Ovary (tissue), 7 donors: ENCODE measurements at regions not wholly inside any gene's neighbourhood (a gene's known extent, or its start where the extent isn't known, plus 50 kb on each side); places are given as distances from the start of the nearest gene placed in this dataset.

Source experiments
- DNase-seq, 5 donors: peaks; one replicate each; pipeline ENCODE4 v3.0.0-alpha.2; 2019 to 2020
- H3K27ac ChIP-seq, 2 donors: fragments of 200-600 bp; one replicate each; pipeline versions ENCODE4 v1.5.1 to v1.8.0; 2019 to 2022
- H3K27me3 ChIP-seq: fragments of 200-600 bp; one replicate; pipeline ENCODE4 v1.8.0; 2022
- H3K36me3 ChIP-seq: fragments of 200-600 bp; sonication (generic); one replicate; pipeline ENCODE4 v1.5.1; 2019
- H3K4me1 ChIP-seq: one replicate; pipeline ENCODE4 v1.8.1; 2013; ENCODE audit warnings: mild to moderate bottlenecking, moderate library complexity; ENCODE audit not compliant: insufficient read depth
- H3K4me3 ChIP-seq: fragments of 200-600 bp; sonication (generic); one replicate; pipeline ENCODE4 v1.5.1; 2017
- H3K9me3 ChIP-seq, 2 donors: fragments of 200-600 bp in 1 of 2; sonication (generic) in 1 of 2; one replicate each; pipeline versions ENCODE4 v1.5.1 to v1.8.1; 2013 to 2019; ENCODE audit warnings: mild to moderate bottlenecking in 1 of 2, moderate library complexity in 1 of 2
- EP300 ChIP-seq: sonication (generic); formaldehyde crosslinking; IDR thresholded peaks from one replicate; pipeline ENCODE4 v1.6.1; 2017; ENCODE audit warnings: antibody characterized with exemption
- POLR2A ChIP-seq: fragments of 450-650 bp; IDR thresholded peaks from one replicate; pipeline ENCODE4 v1.6.1; 2017; ENCODE audit warnings: antibody characterized with exemption, mild to moderate bottlenecking, moderate library complexity
- WGBS, 3 donors: extraction: QIAGEN DNeasy Blood & Tissue Kit in 1 of 3; methylation state at CpG; one replicate each; pipeline versions ENCODE4 v1.1.5 to v1.1.7; 2013 to 2017; 5-methylcytosine and 5-hydroxymethylcytosine counted together
- intact Hi-C, 4 donors: fragments of 100-400 bp; cut with DNase I; formaldehyde crosslinking; loops; one replicate each; pipeline versions ENCODE4 v1.11.0 to v1.15.1; 2022 to 2023
- TF ChIP-seq, protein P1 (sequence below), 3 donors: fragments of 450-650 bp in 2 of 3; fragments of 200-600 bp in 1 of 3; IDR thresholded peaks; one replicate each; pipeline versions ENCODE4 v1.5.1 to v1.8.0; 2016 to 2022; ENCODE audit warnings: antibody characterized with exemption in 3 of 3, mild to moderate bottlenecking in 1 of 3
- donor health status: DM: no; HTN: no; CAD: no; lungs with moderate emphysema.
- donor health status: DM: no; HTN: no; CAD: no.
- donor health status: Bipolar disorder and iron deficiency.
- donor health status: DM: no; HTN: no; CAD: no.
- donor health status: DM: yes; HTN: yes; CAD: no.

DNA sequence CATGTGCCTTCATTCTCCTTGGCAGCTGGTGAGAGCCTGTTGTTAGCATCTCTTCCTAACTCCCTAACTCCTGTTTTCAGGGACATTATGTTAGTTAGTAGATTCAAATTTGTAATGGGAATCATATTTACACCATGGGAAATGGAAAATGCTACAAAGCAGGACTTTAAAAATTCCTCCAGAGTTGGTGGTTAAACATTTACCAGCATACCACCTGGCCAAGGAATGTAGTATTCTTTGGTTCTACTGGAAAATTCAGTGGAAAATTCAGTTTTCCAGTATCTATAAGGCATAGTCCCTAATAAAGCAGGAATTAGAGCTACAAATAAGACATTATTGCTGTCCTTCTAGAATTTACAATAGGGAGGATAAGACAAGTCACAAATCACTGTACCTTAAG lies 291.7 kb downstream of the GPD2 start:
- TF ChIP-seq, protein P1, sequence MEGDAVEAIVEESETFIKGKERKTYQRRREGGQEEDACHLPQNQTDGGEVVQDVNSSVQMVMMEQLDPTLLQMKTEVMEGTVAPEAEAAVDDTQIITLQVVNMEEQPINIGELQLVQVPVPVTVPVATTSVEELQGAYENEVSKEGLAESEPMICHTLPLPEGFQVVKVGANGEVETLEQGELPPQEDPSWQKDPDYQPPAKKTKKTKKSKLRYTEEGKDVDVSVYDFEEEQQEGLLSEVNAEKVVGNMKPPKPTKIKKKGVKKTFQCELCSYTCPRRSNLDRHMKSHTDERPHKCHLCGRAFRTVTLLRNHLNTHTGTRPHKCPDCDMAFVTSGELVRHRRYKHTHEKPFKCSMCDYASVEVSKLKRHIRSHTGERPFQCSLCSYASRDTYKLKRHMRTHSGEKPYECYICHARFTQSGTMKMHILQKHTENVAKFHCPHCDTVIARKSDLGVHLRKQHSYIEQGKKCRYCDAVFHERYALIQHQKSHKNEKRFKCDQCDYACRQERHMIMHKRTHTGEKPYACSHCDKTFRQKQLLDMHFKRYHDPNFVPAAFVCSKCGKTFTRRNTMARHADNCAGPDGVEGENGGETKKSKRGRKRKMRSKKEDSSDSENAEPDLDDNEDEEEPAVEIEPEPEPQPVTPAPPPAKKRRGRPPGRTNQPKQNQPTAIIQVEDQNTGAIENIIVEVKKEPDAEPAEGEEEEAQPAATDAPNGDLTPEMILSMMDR (IDR thresholded peaks at IDR 0.05): no peak
- TF ChIP-seq POLR2A (no peak), EP300 (no peak)
- Histone ChIP-seq H3K36me3 (no peaks in the 10 kb centered on the region), H3K27me3 (no peaks in the 10 kb centered on the region), H3K4me3 (no peak overlapping the region), H3K9me3 (no peaks in the 10 kb centered on the region), H3K4me1 (peaks cover 2% of the 10 kb centered on the region), H3K27ac (no peak overlapping the region)
- intact Hi-C loops: no loop called here
- no peak for DNase-seq

DNA sequence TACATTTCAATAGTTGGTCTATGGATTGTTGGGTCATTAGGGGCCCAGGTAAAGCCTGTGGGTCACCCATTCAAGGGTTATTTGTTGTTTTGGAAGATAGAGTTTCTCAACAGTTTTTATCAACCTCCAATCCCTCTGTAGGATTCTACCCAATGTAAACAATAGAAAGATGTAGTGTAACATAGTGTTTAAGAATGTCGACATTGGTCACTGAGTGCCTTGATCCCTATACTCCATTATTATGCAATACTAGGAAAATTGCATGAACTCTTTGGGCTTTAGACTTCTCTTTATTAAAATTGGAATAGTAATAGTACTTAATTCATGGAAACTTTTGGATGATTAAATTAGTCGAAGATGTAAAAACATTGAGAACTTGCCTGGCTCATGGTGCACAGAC lies 292.1 kb downstream of the GPD2 start:
- Histone ChIP-seq H3K4me3 (no peak overlapping the region), H3K27me3 (no peaks in the 10 kb centered on the region), H3K4me1 (peaks cover 2% of the 10 kb centered on the region), H3K36me3 (no peaks in the 10 kb centered on the region), H3K9me3 (no peaks in the 10 kb centered on the region), H3K27ac (no peak overlapping the region)
- 91 to 93% (median 92%) methylated on average over 2 of the region's 2 CpGs for WGBS, 3 donors
- no peak for DNase-seq
- intact Hi-C loops: no loop called here
- TF ChIP-seq POLR2A: no peak
- TF ChIP-seq, protein P1 (IDR thresholded peaks at IDR 0.05): no peak
- TF ChIP-seq EP300: no peak

DNA sequence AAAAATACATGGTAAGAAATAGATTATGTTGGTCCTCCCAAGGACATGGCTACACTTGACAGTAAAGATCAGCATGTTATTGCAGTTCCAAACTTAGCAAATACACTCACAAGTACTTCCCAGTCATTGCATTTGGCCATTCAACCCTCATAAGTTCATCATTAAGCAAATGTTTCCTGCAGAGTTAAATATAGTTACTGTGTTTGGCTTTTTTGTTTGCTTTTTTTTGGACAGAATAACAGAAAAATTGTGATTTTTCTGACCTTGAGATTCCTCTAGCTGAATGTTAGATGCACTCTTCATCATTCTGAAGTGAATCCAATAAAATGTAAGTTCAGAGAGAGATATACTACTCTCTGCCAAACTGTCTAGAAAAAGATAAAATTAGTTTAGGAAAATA lies 295.3 kb downstream of the GPD2 start:
- H3K27me3 ChIP-seq: no peaks in the 10 kb centered on the region
- no peaks in the 10 kb centered on the region for H3K9me3 ChIP-seq
- no peak overlapping the region for H3K4me3 ChIP-seq
- no peak overlapping the region for H3K27ac ChIP-seq
- H3K36me3 ChIP-seq: no peaks in the 10 kb centered on the region
- no peak for DNase-seq
- TF ChIP-seq, protein P1 (IDR thresholded peaks at IDR 0.05): no peak
- TF ChIP-seq POLR2A: no peak
- TF ChIP-seq EP300: no peak
- peaks cover 2% of the 10 kb centered on the region for H3K4me1 ChIP-seq
- intact Hi-C loops: no loop called here

DNA sequence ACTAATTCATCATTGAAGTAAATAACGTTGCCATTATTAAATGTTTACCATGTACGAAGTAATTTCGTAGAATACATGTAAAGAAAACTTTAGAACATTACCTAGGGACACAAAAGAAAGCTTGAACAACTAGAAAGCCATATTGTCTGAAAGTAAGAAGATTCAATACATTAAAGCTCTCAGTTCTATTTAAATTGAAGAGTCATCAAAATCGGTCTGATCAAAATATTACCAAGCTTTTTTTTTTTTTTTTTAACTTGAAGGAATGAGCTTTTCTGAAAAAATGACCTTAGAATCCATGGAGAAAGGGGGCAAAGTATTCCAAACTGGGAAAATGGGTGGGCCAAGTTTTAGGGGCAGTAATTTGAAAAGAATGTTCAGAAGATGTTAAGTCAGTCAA lies 300.8 kb downstream of the GPD2 start:
- Histone ChIP-seq H3K27me3 (no peaks in the 10 kb centered on the region), H3K4me3 (no peak overlapping the region), H3K4me1 (peaks cover 2% of the 10 kb centered on the region), H3K9me3 (no peaks in the 10 kb centered on the region), H3K36me3 (no peaks in the 10 kb centered on the region), H3K27ac (no peak overlapping the region)
- no peak for DNase-seq
- WGBS, 3 donors: 85 to 90% (median 89%) methylated on average over 4 of the region's 4 CpGs
- intact Hi-C loops: no loop called here
- TF ChIP-seq EP300 (no peak), POLR2A (no peak)
- TF ChIP-seq, protein P1 (IDR thresholded peaks at IDR 0.05): no peak

DNA sequence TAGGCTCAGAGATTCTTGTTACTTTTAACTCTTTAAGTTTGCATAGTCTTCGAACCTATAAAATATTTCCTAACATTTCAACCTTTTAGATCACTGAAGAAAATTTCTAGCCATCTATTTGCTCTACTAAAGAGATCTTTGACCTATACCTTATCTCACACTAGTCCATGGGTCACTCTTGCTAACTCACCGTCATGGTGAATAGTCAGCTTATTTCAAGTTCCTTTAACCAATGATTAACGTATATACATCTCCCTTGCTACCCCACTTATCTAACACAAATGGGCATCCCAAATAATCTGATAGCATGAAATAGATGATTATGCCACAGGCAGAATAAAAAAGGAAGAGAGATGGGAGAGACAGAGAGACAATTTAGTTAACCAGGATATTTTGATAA lies 303.1 kb downstream of the GPD2 start:
- intact Hi-C loops: no loop called here
- Histone ChIP-seq H3K27ac (no peak overlapping the region), H3K9me3 (no peaks in the 10 kb centered on the region), H3K4me3 (no peak overlapping the region), H3K27me3 (no peaks in the 10 kb centered on the region), H3K36me3 (no peaks in the 10 kb centered on the region), H3K4me1 (no peaks in the 10 kb centered on the region)
- 87 to 93% (median 91%) methylated on average over 3 of the region's 3 CpGs for WGBS, 3 donors
- no peak for TF ChIP-seq EP300
- TF ChIP-seq, protein P1 (IDR thresholded peaks at IDR 0.05): no peak
- TF ChIP-seq POLR2A: no peak
- no peak for DNase-seq
